K562 (cell line): ENCODE measurements at regions not wholly inside any gene's neighbourhood (a gene's known extent, or its start where the extent isn't known, plus 50 kb on each side); places are given as distances from the start of the nearest gene placed in this dataset.

ENCODE experiments used
- ATAC-seq: fragments of 200-7000 bp; cut with Tn5 transposase; 3 replicates; pipeline ENCODE4 v1.9.1; 2020; ENCODE audit warnings: moderate library complexity
- BruUV-seq: library from RNA; stranded (reverse); fragments of 400-500 nt; replicated peaks from 2 replicates; lab custom pipeline; 2021; lab: Mats Ljungman, UMichigan
- CTCF ChIA-PET: fragments of 300-600 bp; formaldehyde crosslinking; extraction: SDS; loops from one replicate; lab custom pipeline; 2021; ENCODE audit warnings: low intra/inter-chr PET ratio; lab: Yijun Ruan, JAX
- POLR2A ChIA-PET: fragments of 300-600, 350-650 bp; sonication (Branson Sonifier 250); formaldehyde crosslinking; extraction: SDS; loops from one replicate; lab custom pipeline; 2021; ENCODE audit warnings: antibody characterized with exemption, inconsistent platforms; lab: Yijun Ruan, JAX
- DNase-seq, 4 experiments: peaks; one replicate each; pipeline versions ENCODE4 v3.0.0 to v3.0.0-alpha.2; 2011 to 2018; ENCODE audit warnings: low spot score in 3 of 4, mixed read lengths in 3 of 4; ENCODE audit errors: extremely low read depth in 1 of 4
- FAIRE-seq: peaks from 2 replicates; lab custom pipeline; 2011; peaks lifted over from hg19 to GRCh38; lab: Jason Lieb, UNC
- H2AFZ ChIP-seq: 2 replicates; pipeline ENCODE4 v1.6.0; 2011; ENCODE audit warnings: low read depth, low read length, control low read depth, inconsistent platforms
- H3K27ac ChIP-seq: fragments of 200-600 bp; 3 replicates; pipeline ENCODE4 v1.8.0; 2011; ENCODE audit warnings: low read depth, mild to moderate bottlenecking, control low read depth, inconsistent platforms, low read length, moderate library complexity, mixed read lengths; ENCODE audit errors: extremely low read depth
- H3K27me3 ChIP-seq, 2 experiments: fragments of 300-600 bp in 1 of 2; 2 replicates in 1 of 2; 3 replicates in 1 of 2; pipeline versions ENCODE4 v1.6.0 to v1.8.0; 2011; ENCODE audit warnings: inconsistent platforms in 2 of 2, low read length in 2 of 2, mild to moderate bottlenecking in 1 of 2, mixed read lengths in 1 of 2, moderate library complexity in 1 of 2; ENCODE audit not compliant: control insufficient read depth in 2 of 2, insufficient read depth in 2 of 2
- H3K36me3 ChIP-seq: fragments of 300-600 bp; 3 replicates; pipeline ENCODE4 v1.8.0; 2011; ENCODE audit warnings: mild to moderate bottlenecking, low read length, inconsistent platforms; ENCODE audit not compliant: control insufficient read depth, insufficient read depth
- H3K4me1 ChIP-seq, 2 experiments: fragments of 200-600 bp in 1 of 2; replicated peaks in 1 of 2; 2 replicates in 1 of 2; 3 replicates in 1 of 2; pipeline versions ENCODE4 v1.5.1 to v1.8.0; 2011; ENCODE audit warnings: inconsistent platforms in 2 of 2, low read length in 2 of 2, mild to moderate bottlenecking in 1 of 2, mixed read lengths in 1 of 2, moderate library complexity in 1 of 2; ENCODE audit not compliant: control insufficient read depth in 2 of 2, insufficient read depth in 2 of 2
- H3K4me2 ChIP-seq: 2 replicates; pipeline ENCODE4 v1.6.1; 2011; ENCODE audit warnings: low read length, control low read depth, inconsistent platforms, mixed read lengths; ENCODE audit not compliant: insufficient read depth
- H3K4me3 ChIP-seq: fragments of 200-600 bp; sonication (generic), shearing (Covaris generic); 2 replicates; pipeline ENCODE4 v1.5.1; 2016; ENCODE audit warnings: control low read depth, inconsistent platforms
- H3K79me2 ChIP-seq: fragments of 200-600 bp; 3 replicates; pipeline ENCODE4 v1.8.0; 2011; ENCODE audit warnings: low read length, inconsistent platforms; ENCODE audit not compliant: control insufficient read depth, insufficient read depth
- H3K9ac ChIP-seq, 2 experiments: 2 replicates each; pipeline versions ENCODE4 v1.6.0 to v1.6.1; 2011; ENCODE audit warnings: low read depth in 2 of 2, low read length in 2 of 2, control low read depth in 1 of 2, inconsistent platforms in 1 of 2, mild to moderate bottlenecking in 1 of 2, mixed read lengths in 1 of 2; ENCODE audit not compliant: insufficient read depth in 1 of 2
- H3K9me1 ChIP-seq: one replicate; pipeline ENCODE4 v1.6.0; 2011; ENCODE audit warnings: inconsistent platforms, mild to moderate bottlenecking, low read length, moderate library complexity; ENCODE audit not compliant: control insufficient read depth, insufficient read depth
- H3K9me3 ChIP-seq: replicated peaks from 2 replicates; pipeline ENCODE4 v1.5.1; 2011; ENCODE audit warnings: low read depth, low read length, inconsistent platforms; ENCODE audit not compliant: control insufficient read depth, insufficient read depth
- H4K20me1 ChIP-seq: replicated peaks from 2 replicates; pipeline ENCODE4 v1.6.1; 2011; ENCODE audit warnings: low read length, inconsistent platforms, mixed read lengths; ENCODE audit not compliant: control insufficient read depth, insufficient read depth
- BCOR ChIP-seq: fragments of 450-650 bp; IDR thresholded peaks from 2 replicates; pipeline ENCODE4 v1.6.1; 2016
- CBFA2T3 ChIP-seq: fragments of 450-650 bp; IDR thresholded peaks from 2 replicates; pipeline ENCODE4 v1.6.1; 2017
- CREB1 ChIP-seq, 2 experiments: sonication (generic) in 1 of 2; formaldehyde crosslinking in 1 of 2; IDR thresholded peaks; 2 replicates each; pipeline versions ENCODE4 v1.6.1 to v1.8.0; 2012 to 2022; ENCODE audit warnings: inconsistent platforms in 1 of 2, mild to moderate bottlenecking in 1 of 2, missing genetic modification reagents in 1 of 2, moderate library complexity in 1 of 2
- HNRNPLL ChIP-seq: fragments of 200-400 bp; formaldehyde crosslinking; IDR thresholded peaks from 2 replicates; pipeline ENCODE4 v1.6.1; 2017; ENCODE audit warnings: low read length, low read depth, mild to moderate bottlenecking; ENCODE audit not compliant: poor library complexity, severe bottlenecking
- MAFG ChIP-seq: fragments of 450-650 bp; conservative IDR thresholded peaks from 2 replicates; pipeline ENCODE4 v1.6.1; 2016; ENCODE audit warnings: missing genetic modification characterization, missing compliant biosample characterization
- MEIS2 ChIP-seq: fragments of 450-650 bp; IDR thresholded peaks from 2 replicates; pipeline ENCODE4 v1.6.1; 2014; ENCODE audit warnings: mild to moderate bottlenecking; ENCODE audit not compliant: partially characterized antibody
- MTF1 ChIP-seq: fragments of 250-450 bp; sonication (Bioruptor Pico); IDR thresholded peaks from 2 replicates; pipeline ENCODE4 v1.9.0; 2021; ENCODE audit warnings: moderate library complexity, mild to moderate bottlenecking, inconsistent platforms, borderline replicate concordance
- POLR2AphosphoS5 ChIP-seq: IDR thresholded peaks from 2 replicates; pipeline ENCODE4 v1.6.1; 2011; ENCODE audit warnings: mild to moderate bottlenecking, low read depth, low read length, moderate library complexity; ENCODE audit not compliant: control insufficient read depth, insufficient read depth
- RNF2 ChIP-seq: sonication (generic); IDR thresholded peaks from 2 replicates; pipeline ENCODE4 v1.6.1; 2016
- SMARCE1 ChIP-seq: fragments of 450-650 bp; IDR thresholded peaks from 2 replicates; pipeline ENCODE4 v1.7.1; 2016; ENCODE audit warnings: mild to moderate bottlenecking
- SP1 ChIP-seq: sonication (generic); formaldehyde crosslinking; IDR thresholded peaks from 2 replicates; pipeline ENCODE4 v1.8.1; 2022; ENCODE audit warnings: mild to moderate bottlenecking, missing genetic modification reagents
- SRSF3 ChIP-seq: fragments of 200-400 bp; formaldehyde crosslinking; IDR thresholded peaks from 2 replicates; pipeline ENCODE4 v1.6.1; 2016; ENCODE audit warnings: mild to moderate bottlenecking, low read length, moderate library complexity; ENCODE audit not compliant: insufficient read depth
- STAG1 ChIP-seq: sonication (generic); formaldehyde crosslinking; IDR thresholded peaks from 2 replicates; pipeline ENCODE4 v1.5.0; 2020; ENCODE audit warnings: missing genetic modification reagents, borderline replicate concordance
- ZNF140 ChIP-seq: fragments of 250-450 bp; sonication (Bioruptor Pico); IDR thresholded peaks from 2 replicates; pipeline ENCODE4 v1.8.0; 2021; ENCODE audit warnings: moderate library complexity, mild to moderate bottlenecking, inconsistent platforms
- ZNF175 ChIP-seq: fragments of 200-800 bp; sonication (Bioruptor generic); IDR thresholded peaks from 2 replicates; pipeline ENCODE4 v1.6.1; 2016; ENCODE audit warnings: low read depth, mild to moderate bottlenecking, missing genetic modification characterization, missing compliant biosample characterization
- ZNF384 ChIP-seq: IDR thresholded peaks from 2 replicates; pipeline ENCODE4 v1.6.1; 2012; ENCODE audit warnings: low read depth, low read length, improper control_type of control experiment
- WGBS: fragments of 100-300 bp; shearing (Covaris generic); methylation state at CpG from one replicate; pipeline ENCODE4 v1.1.6; 2016; ENCODE audit warnings: low coverage, mixed read lengths; ENCODE audit not compliant: insufficient coverage; ENCODE audit errors: missing lambda C conversion rate; 5-methylcytosine and 5-hydroxymethylcytosine counted together
- in situ Hi-C: fragments of 300-500 bp; cut with MboI; formaldehyde crosslinking; loops from 4 replicates; pipeline ENCODE4 v1.15.0; 2018; ENCODE audit warnings: inconsistent platforms, mixed read lengths
- intact Hi-C: fragments of 100-400 bp; cut with micrococcal nuclease; formaldehyde crosslinking; loops from 2 replicates; pipeline ENCODE4 v1.14.2; 2022
- TF ChIP-seq, protein P1 (sequence below): fragments of 450-650 bp; formaldehyde crosslinking; IDR thresholded peaks from 2 replicates; pipeline ENCODE4 v1.4.0; 2022; ENCODE audit warnings: missing genetic modification characterization
- TF ChIP-seq, protein P2 (sequence below), 2 experiments: fragments of 450-650 bp; IDR thresholded peaks; 2 replicates each; pipeline ENCODE4 v1.6.1; 2016
- TF ChIP-seq, protein P3 (sequence below): fragments of 250-450 bp; sonication (Bioruptor Pico); IDR thresholded peaks from 2 replicates; pipeline ENCODE4 v1.8.0; 2021; ENCODE audit warnings: moderate library complexity, mild to moderate bottlenecking, inconsistent platforms
- TF ChIP-seq, protein P4 (sequence below): fragments of 450-650 bp; formaldehyde crosslinking; IDR thresholded peaks from 2 replicates; pipeline ENCODE4 v1.4.0; 2020; ENCODE audit warnings: mild to moderate bottlenecking, mixed read lengths

DNA sequence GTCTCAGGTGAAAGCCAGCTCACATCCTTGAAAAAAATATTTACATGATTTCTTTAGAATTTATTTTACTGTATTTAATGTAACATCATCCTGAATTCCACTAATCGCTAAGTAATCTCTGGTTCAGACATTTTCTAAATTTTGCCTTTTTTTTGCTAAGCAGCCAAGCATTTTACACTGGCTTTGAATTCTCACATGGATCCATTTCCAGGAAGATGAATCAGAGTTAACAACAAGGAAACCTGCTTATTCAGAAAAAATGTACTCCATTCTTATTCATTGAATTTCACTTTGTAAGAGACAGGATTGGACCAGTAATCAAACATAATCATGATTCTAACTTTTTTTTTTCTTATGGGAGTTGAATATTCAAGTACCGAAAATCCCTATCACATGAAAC lies 1785.1 kb upstream of the FLRT2 start:
- TF ChIP-seq CBFA2T3: no peak
- no peak for TF ChIP-seq SRSF3
- no peak for TF ChIP-seq ZNF384
- TF ChIP-seq CREB1 (IDR thresholded peaks at IDR 0.05): no peak
- TF ChIP-seq CREB1 (CRISPR knock-in tag; IDR thresholded peaks at IDR 0.05): no peak
- no peak for TF ChIP-seq ZNF175 (CRISPR knock-in tag)
- no peak for TF ChIP-seq MEIS2
- TF ChIP-seq, protein P1, sequence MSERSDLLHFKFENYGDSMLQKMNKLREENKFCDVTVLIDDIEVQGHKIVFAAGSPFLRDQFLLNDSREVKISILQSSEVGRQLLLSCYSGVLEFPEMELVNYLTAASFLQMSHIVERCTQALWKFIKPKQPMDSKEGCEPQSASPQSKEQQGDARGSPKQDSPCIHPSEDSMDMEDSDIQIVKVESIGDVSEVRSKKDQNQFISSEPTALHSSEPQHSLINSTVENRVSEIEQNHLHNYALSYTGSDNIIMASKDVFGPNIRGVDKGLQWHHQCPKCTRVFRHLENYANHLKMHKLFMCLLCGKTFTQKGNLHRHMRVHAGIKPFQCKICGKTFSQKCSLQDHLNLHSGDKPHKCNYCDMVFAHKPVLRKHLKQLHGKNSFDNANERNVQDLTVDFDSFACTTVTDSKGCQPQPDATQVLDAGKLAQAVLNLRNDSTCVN (CRISPR knock-in tag): no peak
- no peak for TF ChIP-seq SMARCE1
- no peak for TF ChIP-seq HNRNPLL
- no peak for TF ChIP-seq ZNF140
- TF ChIP-seq POLR2AphosphoS5: no peak
- TF ChIP-seq, protein P2, sequence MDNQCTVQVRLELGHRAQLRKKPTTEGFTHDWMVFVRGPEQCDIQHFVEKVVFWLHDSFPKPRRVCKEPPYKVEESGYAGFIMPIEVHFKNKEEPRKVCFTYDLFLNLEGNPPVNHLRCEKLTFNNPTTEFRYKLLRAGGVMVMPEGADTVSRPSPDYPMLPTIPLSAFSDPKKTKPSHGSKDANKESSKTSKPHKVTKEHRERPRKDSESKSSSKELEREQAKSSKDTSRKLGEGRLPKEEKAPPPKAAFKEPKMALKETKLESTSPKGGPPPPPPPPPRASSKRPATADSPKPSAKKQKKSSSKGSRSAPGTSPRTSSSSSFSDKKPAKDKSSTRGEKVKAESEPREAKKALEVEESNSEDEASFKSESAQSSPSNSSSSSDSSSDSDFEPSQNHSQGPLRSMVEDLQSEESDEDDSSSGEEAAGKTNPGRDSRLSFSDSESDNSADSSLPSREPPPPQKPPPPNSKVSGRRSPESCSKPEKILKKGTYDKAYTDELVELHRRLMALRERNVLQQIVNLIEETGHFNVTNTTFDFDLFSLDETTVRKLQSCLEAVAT (IDR thresholded peaks at IDR 0.05): no peak
- no peak for TF ChIP-seq RNF2
- TF ChIP-seq, protein P3, sequence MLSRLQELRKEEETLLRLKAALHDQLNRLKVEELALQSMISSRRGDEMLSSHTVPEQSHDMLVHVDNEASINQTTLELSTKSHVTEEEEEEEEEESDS (CRISPR knock-in tag): no peak
- no peak for TF ChIP-seq BCOR
- no peak for TF ChIP-seq MAFG (tag)
- no peak for TF ChIP-seq STAG1 (CRISPR knock-in tag)
- no peak for TF ChIP-seq SP1 (CRISPR knock-in tag)
- TF ChIP-seq, protein P4, sequence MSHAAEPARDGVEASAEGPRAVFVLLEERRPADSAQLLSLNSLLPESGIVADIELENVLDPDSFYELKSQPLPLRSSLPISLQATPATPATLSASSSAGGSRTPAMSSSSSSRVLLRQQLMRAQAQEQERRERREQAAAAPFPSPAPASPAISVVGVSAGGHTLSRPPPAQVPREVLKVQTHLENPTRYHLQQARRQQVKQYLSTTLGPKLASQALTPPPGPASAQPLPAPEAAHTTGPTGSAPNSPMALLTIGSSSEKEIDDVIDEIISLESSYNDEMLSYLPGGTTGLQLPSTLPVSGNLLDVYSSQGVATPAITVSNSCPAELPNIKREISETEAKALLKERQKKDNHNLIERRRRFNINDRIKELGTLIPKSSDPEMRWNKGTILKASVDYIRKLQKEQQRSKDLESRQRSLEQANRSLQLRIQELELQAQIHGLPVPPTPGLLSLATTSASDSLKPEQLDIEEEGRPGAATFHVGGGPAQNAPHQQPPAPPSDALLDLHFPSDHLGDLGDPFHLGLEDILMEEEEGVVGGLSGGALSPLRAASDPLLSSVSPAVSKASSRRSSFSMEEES: no peak
- no peak for TF ChIP-seq MTF1 (CRISPR knock-in tag)
- Histone ChIP-seq H3K4me1 (no peaks in the 10 kb centered on the region), H4K20me1 (no peaks in the 10 kb centered on the region), H3K9ac (no peak overlapping the region), H3K9me1 (no peaks in the 10 kb centered on the region), H3K27ac (no peak overlapping the region), H3K79me2 (no peaks in the 10 kb centered on the region), H3K4me2 (no peak overlapping the region), H3K36me3 (no peaks in the 10 kb centered on the region), H3K4me3 (no peak overlapping the region), H3K9me3 (no peaks in the 10 kb centered on the region), H3K27me3 (no peaks in the 10 kb centered on the region), H2AFZ (no peak overlapping the region)
- no TSS peak for BruUV-seq
- WGBS: 0% methylated on average over 2 of the region's 2 CpGs
- ChIA-PET CTCF (no interaction called here), POLR2A (no interaction called here)
- DNase-seq (no peak), ATAC-seq (no peak), FAIRE-seq (no peak)
- in situ Hi-C loops (no loop called here), intact Hi-C loops (no loop called here)
